Frontal cortex (tissue), 3 donors: ENCODE measurements at regions not wholly inside any gene's neighbourhood (a gene's known extent, or its start where the extent isn't known, plus 50 kb on each side); places are given as distances from the start of the nearest gene placed in this dataset.
"Not testable (repeated sequence)": the region's sequence is repeated elsewhere in the genome, so short reads cannot be mapped to it uniquely, and the experiment has no call there.

Source experiments
- DNase-seq, 2 donors: peaks; one replicate each; pipeline ENCODE4 v3.0.0; 2012; ENCODE audit warnings: low spot score in 2 of 2
- FAIRE-seq: peaks from 2 replicates; lab custom pipeline; 2012; peaks lifted over from hg19 to GRCh38; lab: Jason Lieb, UNC
- donor health status: control.
- donor health status: control.
- donor health status: control.

GRCh38 chr5:12645582-12645981, 741.3 kb upstream of the CTNND2 start:
- DNase-seq = no peak
- no peak for FAIRE-seq

GRCh38 chr5:12636209-12636608, 732.0 kb upstream of the CTNND2 start:
- no peak for FAIRE-seq

GRCh38 chr5:12626556-12626955, 722.3 kb upstream of the CTNND2 start:
- DNase-seq (no peak), FAIRE-seq (no peak)

More at GRCh38 chr5:12636209-12636608, 732.0 kb upstream of the CTNND2 start:
- no peak for DNase-seq

- no peak for DNase-seq
Observed at GRCh38 chr5:12625667-12626263, 721.5 kb upstream of the CTNND2 start.

GRCh38 chr5:12624776-12625560, 720.7 kb upstream of the CTNND2 start:
- FAIRE-seq = no peak
- no peak for DNase-seq

More at GRCh38 chr5:12625667-12626263, 721.5 kb upstream of the CTNND2 start:
- FAIRE-seq = no peak

- DNase-seq (no peak), FAIRE-seq (no peak)
Observed at GRCh38 chr5:12623408-12623807, 719.2 kb upstream of the CTNND2 start.

GRCh38 chr5:12616093-12616492, 711.8 kb upstream of the CTNND2 start:
- no peak for DNase-seq
- no peak for FAIRE-seq

GRCh38 chr5:12615141-12615820, 711.0 kb upstream of the CTNND2 start:
- no peak for DNase-seq
- FAIRE-seq = no peak

- DNase-seq (no peak), FAIRE-seq (no peak)
Observed at GRCh38 chr5:12614608-12615007, 710.4 kb upstream of the CTNND2 start.

- FAIRE-seq = no peak
- DNase-seq = no peak
Observed at GRCh38 chr5:12611132-12611531, 706.9 kb upstream of the CTNND2 start.

GRCh38 chr5:12607817-12608216, 703.6 kb upstream of the CTNND2 start:
- not testable (repeated sequence) for DNase-seq, FAIRE-seq

- no peak for FAIRE-seq
- no peak for DNase-seq
Observed at GRCh38 chr5:12592228-12592627, 688.0 kb upstream of the CTNND2 start.

GRCh38 chr5:12586406-12586805, 682.2 kb upstream of the CTNND2 start:
- DNase-seq (no peak), FAIRE-seq (no peak)

- not testable (repeated sequence) for FAIRE-seq, DNase-seq
Observed at GRCh38 chr5:12578803-12579202, 674.6 kb upstream of the CTNND2 start.

GRCh38 chr5:12576953-12577352, 672.7 kb upstream of the CTNND2 start:
- DNase-seq, FAIRE-seq: not testable (repeated sequence)

GRCh38 chr5:12574298-12575093, 670.2 kb upstream of the CTNND2 start:
- FAIRE-seq = not testable (repeated sequence)

GRCh38 chr5:12573916-12574297, 669.7 kb upstream of the CTNND2 start:
- not testable (repeated sequence) for FAIRE-seq, DNase-seq

More at GRCh38 chr5:12574298-12575093, 670.2 kb upstream of the CTNND2 start:
- not testable (repeated sequence) for DNase-seq

GRCh38 chr5:12570688-12571087, 666.4 kb upstream of the CTNND2 start:
- no peak for DNase-seq
- no peak for FAIRE-seq

GRCh38 chr5:12566441-12566840, 662.2 kb upstream of the CTNND2 start:
- FAIRE-seq (no peak), DNase-seq (no peak)

- FAIRE-seq (no peak), DNase-seq (no peak)
Observed at GRCh38 chr5:12557012-12557411, 652.8 kb upstream of the CTNND2 start.
